Heart left ventricle (tissue), 16 donors: ENCODE measurements at regions not wholly inside any gene's neighbourhood (a gene's known extent, or its start where the extent isn't known, plus 50 kb on each side); places are given as distances from the start of the nearest gene placed in this dataset.

Experiments used
- ATAC-seq, 4 donors: fragments of 200-7000 bp; cut with Tn5 transposase; one replicate each; pipeline ENCODE4 v1.9.1; 2020 to 2022; ENCODE audit warnings: moderate library complexity in 4 of 4, mild to moderate bottlenecking in 3 of 4, moderate number of reproducible peaks in 1 of 4
- DNase-seq, 5 donors: peaks; one replicate each; pipeline ENCODE4 v3.0.0-alpha.2; 2020
- H3K27ac ChIP-seq, 12 donors: fragments of 200-600 bp; sonication (generic) in 4 of 12; one replicate each; pipeline versions ENCODE4 v1.5.0 to v1.8.0; 2016 to 2022; ENCODE audit warnings: mild to moderate bottlenecking in 2 of 12
- H3K27me3 ChIP-seq, 9 donors: fragments of 200-600 bp; sonication (generic) in 2 of 9; one replicate each; pipeline versions ENCODE4 v1.5.1 to v1.8.0; 2016 to 2022; ENCODE audit warnings: mild to moderate bottlenecking in 3 of 9
- H3K36me3 ChIP-seq, 9 donors: fragments of 200-600 bp; sonication (generic) in 2 of 9; one replicate each; pipeline versions ENCODE4 v1.5.0 to v1.8.0; 2018 to 2022; ENCODE audit warnings: mild to moderate bottlenecking in 2 of 9
- H3K4me1 ChIP-seq, 12 donors: fragments of 200-600 bp; sonication (generic) in 4 of 12; one replicate each; pipeline versions ENCODE4 v1.5.0 to v1.8.0; 2016 to 2022; ENCODE audit warnings: mild to moderate bottlenecking in 3 of 12
- H3K4me3 ChIP-seq, 12 donors: fragments of 200-600 bp; sonication (generic) in 4 of 12; one replicate each; pipeline versions ENCODE4 v1.5.0 to v1.8.0; 2017 to 2022; ENCODE audit warnings: mild to moderate bottlenecking in 9 of 12, moderate library complexity in 4 of 12
- H3K9me3 ChIP-seq, 12 donors: fragments of 200-600 bp; sonication (generic) in 4 of 12; one replicate each; pipeline versions ENCODE4 v1.5.0 to v1.8.0; 2016 to 2022; ENCODE audit warnings: mild to moderate bottlenecking in 1 of 12
- POLR2A ChIP-seq, 2 donors: fragments of 450-650 bp; IDR thresholded peaks; one replicate each; pipeline ENCODE4 v1.6.1; 2017; ENCODE audit warnings: antibody characterized with exemption in 2 of 2, mild to moderate bottlenecking in 2 of 2, moderate library complexity in 2 of 2
- WGBS, 4 donors: extraction: QIAGEN DNeasy Blood & Tissue Kit in 2 of 4; methylation state at CpG; one replicate each; pipeline versions ENCODE4 v1.1.5 to v1.1.7; 2013 to 2018; 5-methylcytosine and 5-hydroxymethylcytosine counted together
- intact Hi-C, 10 donors: fragments of 100-400 bp; cut with DNase I; formaldehyde crosslinking; loops; one replicate each; pipeline versions ENCODE4 v1.11.1 to v1.14.2; 2022
- TF ChIP-seq, protein P1 (sequence below), 12 donors: fragments of 200-600 bp; sonication (generic) in 4 of 12; IDR thresholded peaks; one replicate each; pipeline versions ENCODE4 v1.5.0 to v1.8.0; 2018 to 2022; ENCODE audit warnings: antibody characterized with exemption in 12 of 12, mild to moderate bottlenecking in 5 of 12
- donor health status: ischemic (EF 13 %, LVEDD 7.1; RV severe dilation, severe dysfunction).
- donor health status: healthy with polysubstance abuse.
- donor health status: DM: no; HTN: yes; CAD: no.
- donor health status: DM: no; HTN: no; CAD: no.
- donor health status: ischemic (EF 25% LVEDD 6.9; RV normal size, moderate dysfunction).
- donor health status: ischemic (EF 25% LVEDD 5.7; RV mildly dilated, moderate dysfunction).
- donor health status: healthy.
- donor health status: DM: yes; HTN: yes; CAD: no.
- donor health status: ischemic (EF 35%, LVEDD 5.7; RV mildly dilated, moderate dysfunction).
- donor health status: nonischemic (EF 11% LVEDD 7.7; RV severe dilation, severe dysfunction).
- donor health status: DM: yes; HTN: yes; CAD: no.
- donor health status: PGD.
- donor health status: ischemic (EF 29% LVEDD 5.4; RV normal size, mild dysfunction).
- donor health status: nonischemic (EF 23%, LVEDD 6.1; RV moderate dilation, normal function).

GRCh38 chr1:34277150-34277549 is 100.4 kb downstream of the C1orf94 start:
- TF ChIP-seq POLR2A (IDR thresholded peaks at IDR 0.05), result no peak
- TF ChIP-seq, protein P1, sequence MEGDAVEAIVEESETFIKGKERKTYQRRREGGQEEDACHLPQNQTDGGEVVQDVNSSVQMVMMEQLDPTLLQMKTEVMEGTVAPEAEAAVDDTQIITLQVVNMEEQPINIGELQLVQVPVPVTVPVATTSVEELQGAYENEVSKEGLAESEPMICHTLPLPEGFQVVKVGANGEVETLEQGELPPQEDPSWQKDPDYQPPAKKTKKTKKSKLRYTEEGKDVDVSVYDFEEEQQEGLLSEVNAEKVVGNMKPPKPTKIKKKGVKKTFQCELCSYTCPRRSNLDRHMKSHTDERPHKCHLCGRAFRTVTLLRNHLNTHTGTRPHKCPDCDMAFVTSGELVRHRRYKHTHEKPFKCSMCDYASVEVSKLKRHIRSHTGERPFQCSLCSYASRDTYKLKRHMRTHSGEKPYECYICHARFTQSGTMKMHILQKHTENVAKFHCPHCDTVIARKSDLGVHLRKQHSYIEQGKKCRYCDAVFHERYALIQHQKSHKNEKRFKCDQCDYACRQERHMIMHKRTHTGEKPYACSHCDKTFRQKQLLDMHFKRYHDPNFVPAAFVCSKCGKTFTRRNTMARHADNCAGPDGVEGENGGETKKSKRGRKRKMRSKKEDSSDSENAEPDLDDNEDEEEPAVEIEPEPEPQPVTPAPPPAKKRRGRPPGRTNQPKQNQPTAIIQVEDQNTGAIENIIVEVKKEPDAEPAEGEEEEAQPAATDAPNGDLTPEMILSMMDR (IDR thresholded peaks at IDR 0.05), result no peak

GRCh38 chr1:34278211-34278610 is 101.5 kb downstream of the C1orf94 start:
- H3K27ac ChIP-seq, result no peak overlapping the region
- intact Hi-C loops, result no loop called here
- DNase-seq (no peak), ATAC-seq (no peak)
- no peak for TF ChIP-seq POLR2A (IDR thresholded peaks at IDR 0.05)
- TF ChIP-seq, protein P1 (IDR thresholded peaks at IDR 0.05), result no peak
- H3K4me3 ChIP-seq, result no peak overlapping the region
- no peaks in the 10 kb centered on the region for H3K36me3 ChIP-seq
- peaks cover 0 to 13% (median 0%) of the 10 kb centered on the region in 9 donors for H3K27me3 ChIP-seq
- H3K4me1 ChIP-seq, result no peaks in the 10 kb centered on the region
- peaks cover 0 to 5% (median 0%) of the 10 kb centered on the region in 12 donors for H3K9me3 ChIP-seq
- 87 to 90% (median 89%) methylated on average over 4 of the region's 4 CpGs for WGBS, 4 donors

More at GRCh38 chr1:34277150-34277549, 100.4 kb downstream of the C1orf94 start:
- H3K27me3 ChIP-seq, result peaks cover 0 to 13% (median 0%) of the 10 kb centered on the region in 9 donors
- no peak for DNase-seq
- 73 to 79% (median 77%) methylated on average over 2 of the region's 2 CpGs for WGBS, 4 donors
- H3K4me3 ChIP-seq, result no peak overlapping the region
- no peaks in the 10 kb centered on the region for H3K36me3 ChIP-seq
- no peak overlapping the region for H3K27ac ChIP-seq
- ATAC-seq, result no peak
- intact Hi-C loops, result no loop called here
- H3K4me1 ChIP-seq, result no peaks in the 10 kb centered on the region
- H3K9me3 ChIP-seq, result peaks cover 0 to 5% (median 0%) of the 10 kb centered on the region in 12 donors

GRCh38 chr1:34279971-34280370 is 103.3 kb downstream of the C1orf94 start:
- H3K4me1 ChIP-seq, result no peaks in the 10 kb centered on the region
- WGBS, 4 donors, result 87 to 92% (median 90%) methylated on average over 1 of the region's 1 CpG
- H3K4me3 ChIP-seq, result no peak overlapping the region
- TF ChIP-seq, protein P1 (IDR thresholded peaks at IDR 0.05), result no peak
- no peak for TF ChIP-seq POLR2A (IDR thresholded peaks at IDR 0.05)
- no peak for DNase-seq
- no peaks in the 10 kb centered on the region for H3K36me3 ChIP-seq
- H3K27me3 ChIP-seq, result peaks cover 0 to 9% (median 0%) of the 10 kb centered on the region in 9 donors
- intact Hi-C loops, result no loop called here
- H3K27ac ChIP-seq, result no peak overlapping the region
- no peak for ATAC-seq
- peaks cover 0 to 5% (median 0%) of the 10 kb centered on the region in 12 donors for H3K9me3 ChIP-seq

DNA sequence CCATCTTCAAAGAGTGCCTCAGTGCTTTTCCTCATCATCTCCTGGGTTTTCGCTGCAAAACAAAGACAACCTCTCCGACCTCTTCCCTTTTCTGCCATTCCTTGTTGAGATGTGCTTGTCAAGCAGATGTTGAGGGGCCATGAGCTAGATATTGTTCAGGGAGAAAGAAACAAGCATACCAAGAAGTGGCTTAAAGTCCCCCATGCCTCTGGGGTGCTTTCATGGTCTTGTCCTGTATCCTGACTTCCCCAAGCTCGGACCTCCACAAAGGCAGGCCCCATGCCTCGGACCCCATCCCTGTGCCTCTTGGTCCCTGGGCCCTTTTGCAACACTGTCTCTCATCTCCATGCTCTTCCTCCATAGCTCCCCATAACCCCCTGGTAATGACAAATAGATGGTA is 103.8 kb downstream of the C1orf94 start:
- H3K4me3 ChIP-seq, result no peak overlapping the region
- DNase-seq (no peak), ATAC-seq (no peak)
- no peaks in the 10 kb centered on the region for H3K4me1 ChIP-seq
- TF ChIP-seq, protein P1 (IDR thresholded peaks at IDR 0.05), result no peak
- TF ChIP-seq POLR2A (IDR thresholded peaks at IDR 0.05), result no peak
- peaks cover 0 to 9% (median 0%) of the 10 kb centered on the region in 9 donors for H3K27me3 ChIP-seq
- intact Hi-C loops, result no loop called here
- no peaks in the 10 kb centered on the region for H3K36me3 ChIP-seq
- WGBS, 4 donors, result 73 to 84% (median 79%) methylated on average over 4 of the region's 4 CpGs
- no peak overlapping the region for H3K27ac ChIP-seq
- peaks cover 0 to 5% (median 0%) of the 10 kb centered on the region in 12 donors for H3K9me3 ChIP-seq
